Kidney glomerular epithelial cell (primary cell): ENCODE measurements at regions not wholly inside any gene's neighbourhood (a gene's known extent, or its start where the extent isn't known, plus 50 kb on each side); places are given as distances from the start of the nearest gene placed in this dataset.

Experiments
- DNase-seq: peaks from one replicate; lab custom pipeline; 2025; lab: John Stamatoyannopoulos, UW

DNA sequence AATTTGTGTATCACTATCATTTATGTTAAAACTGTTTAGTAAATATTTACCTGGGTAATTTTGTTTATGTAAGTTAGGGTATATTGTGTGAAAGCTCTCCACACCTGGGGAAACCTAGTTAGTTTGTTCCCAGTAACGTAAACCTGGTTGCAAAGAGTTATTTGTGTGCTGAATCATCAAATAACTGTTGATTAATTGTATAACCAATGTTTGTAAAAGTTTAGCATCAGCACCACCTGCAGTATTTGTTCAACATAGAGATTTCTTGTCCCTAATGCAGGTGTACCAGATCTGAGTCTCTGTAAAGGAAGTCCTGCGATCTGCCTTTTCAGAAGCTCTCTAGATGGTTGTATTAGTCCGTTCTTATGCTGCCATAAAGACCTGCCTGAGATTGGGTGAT lies 440.4 kb downstream of the COL12A1 start:
- no peak for DNase-seq

DNA sequence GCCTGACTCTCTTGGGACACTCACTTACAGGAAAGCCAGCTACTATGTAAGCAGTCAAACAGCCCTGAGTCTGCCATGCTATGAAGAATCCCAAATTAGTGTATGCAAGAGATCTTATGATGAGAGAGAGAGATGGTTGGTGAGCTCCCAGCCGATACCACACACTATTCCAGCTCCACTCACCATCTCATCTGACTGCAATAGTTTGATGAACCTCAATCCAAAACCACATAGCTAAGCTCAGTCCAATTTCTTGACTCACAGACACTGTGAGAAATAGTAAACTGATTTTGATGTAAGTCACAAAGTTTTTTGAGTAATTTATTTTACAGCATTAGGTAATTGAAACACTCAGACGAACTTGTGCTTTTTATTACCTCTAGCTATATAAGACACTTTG lies 441.4 kb downstream of the COL12A1 start:
- no peak for DNase-seq

DNA sequence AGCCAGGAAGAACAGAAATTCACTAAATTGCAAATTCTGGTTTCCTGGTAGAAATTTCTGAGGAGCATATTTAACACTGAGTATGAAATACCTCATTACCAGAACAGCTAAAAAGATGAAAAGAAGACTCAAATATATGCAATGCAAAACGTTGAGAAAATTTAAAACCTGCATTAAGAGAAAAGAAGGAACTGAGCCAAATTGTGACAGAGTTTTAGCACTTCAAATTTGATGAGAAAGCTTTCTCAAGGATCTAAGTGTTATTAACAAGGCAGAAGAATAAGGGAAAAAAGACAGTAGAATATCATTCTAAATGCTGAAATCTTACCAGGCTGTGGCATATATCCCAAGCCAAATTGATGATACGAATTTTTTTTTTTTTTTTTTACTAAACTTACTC lies 443.0 kb downstream of the COL12A1 start:
- DNase-seq, result no peak

DNA sequence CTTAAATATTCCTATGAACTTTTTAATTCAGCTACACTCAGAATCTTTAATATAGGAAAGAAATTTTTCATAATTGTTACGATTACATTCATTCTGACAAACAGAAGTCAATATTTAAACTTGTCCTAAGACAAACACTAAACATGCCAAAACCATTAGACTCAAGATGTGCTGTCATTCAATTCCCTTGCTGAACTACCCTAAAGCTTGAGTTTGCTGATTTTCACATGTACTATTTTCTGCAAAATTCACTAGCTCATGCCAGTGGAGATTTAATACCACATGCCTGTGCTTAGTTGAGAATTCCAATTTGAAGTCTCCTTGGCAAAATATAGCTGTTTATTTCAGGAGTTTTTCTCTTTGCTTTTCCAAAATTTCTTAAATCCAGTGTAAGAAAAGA lies 448.0 kb downstream of the COL12A1 start:
- no peak for DNase-seq

DNA sequence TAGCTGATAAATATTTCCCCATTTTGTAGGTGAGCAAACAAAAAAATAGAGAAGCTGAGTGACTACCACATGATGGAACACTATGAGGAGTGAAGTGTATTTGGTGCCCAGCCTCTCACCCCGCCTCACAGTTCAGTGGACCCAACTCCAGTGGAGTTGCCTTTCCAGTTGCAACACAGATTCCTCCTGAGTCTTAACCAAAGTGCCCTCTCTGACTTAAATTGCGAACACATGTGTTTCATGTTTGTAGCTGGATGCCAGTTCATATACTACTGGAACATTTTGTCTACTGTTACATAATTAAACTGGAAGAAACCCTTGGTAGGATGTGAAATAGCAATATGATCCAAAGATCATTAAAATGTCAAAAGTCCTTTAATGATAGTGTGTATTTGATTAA lies 448.9 kb downstream of the COL12A1 start:
- no peak for DNase-seq

DNA sequence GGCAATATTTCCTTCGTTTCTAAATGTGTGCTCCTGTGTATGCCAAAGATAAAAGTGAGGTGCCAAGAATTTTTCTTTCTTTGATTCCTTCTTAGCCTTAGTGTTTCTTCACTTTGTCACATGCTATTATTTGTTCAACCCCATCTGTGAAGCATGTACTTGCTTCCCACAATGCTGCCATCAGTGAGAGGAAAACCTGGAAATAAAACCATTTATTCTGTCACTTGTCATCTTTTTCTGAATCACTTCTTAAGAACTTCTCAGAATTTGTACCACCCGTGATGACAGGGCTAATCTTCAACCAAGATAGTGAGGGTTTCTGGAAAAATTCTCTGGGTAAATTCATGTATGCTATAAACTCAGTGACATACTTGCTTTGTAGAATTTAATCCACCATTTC lies 450.1 kb downstream of the COL12A1 start:
- no peak for DNase-seq

DNA sequence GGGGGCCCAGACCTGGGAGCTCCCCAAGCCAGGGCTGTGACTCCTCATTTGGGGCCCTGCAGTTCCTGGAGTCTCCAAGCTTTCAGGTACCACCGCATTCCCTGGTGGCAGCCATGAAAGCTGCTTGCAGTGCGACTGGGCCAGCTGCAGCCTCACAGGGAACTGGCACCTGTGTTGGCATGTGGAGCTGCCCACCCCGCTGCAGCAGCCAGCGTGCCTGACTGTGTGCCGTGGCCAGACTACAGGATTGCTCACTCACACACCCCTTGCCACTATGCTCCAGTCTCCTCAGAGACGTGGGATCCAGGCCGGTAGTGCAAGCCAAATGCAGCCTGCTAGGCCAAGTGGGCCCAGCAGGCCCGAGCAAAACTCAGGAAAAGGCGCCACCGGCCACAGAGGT lies 450.7 kb downstream of the COL12A1 start:
- no peak for DNase-seq

DNA sequence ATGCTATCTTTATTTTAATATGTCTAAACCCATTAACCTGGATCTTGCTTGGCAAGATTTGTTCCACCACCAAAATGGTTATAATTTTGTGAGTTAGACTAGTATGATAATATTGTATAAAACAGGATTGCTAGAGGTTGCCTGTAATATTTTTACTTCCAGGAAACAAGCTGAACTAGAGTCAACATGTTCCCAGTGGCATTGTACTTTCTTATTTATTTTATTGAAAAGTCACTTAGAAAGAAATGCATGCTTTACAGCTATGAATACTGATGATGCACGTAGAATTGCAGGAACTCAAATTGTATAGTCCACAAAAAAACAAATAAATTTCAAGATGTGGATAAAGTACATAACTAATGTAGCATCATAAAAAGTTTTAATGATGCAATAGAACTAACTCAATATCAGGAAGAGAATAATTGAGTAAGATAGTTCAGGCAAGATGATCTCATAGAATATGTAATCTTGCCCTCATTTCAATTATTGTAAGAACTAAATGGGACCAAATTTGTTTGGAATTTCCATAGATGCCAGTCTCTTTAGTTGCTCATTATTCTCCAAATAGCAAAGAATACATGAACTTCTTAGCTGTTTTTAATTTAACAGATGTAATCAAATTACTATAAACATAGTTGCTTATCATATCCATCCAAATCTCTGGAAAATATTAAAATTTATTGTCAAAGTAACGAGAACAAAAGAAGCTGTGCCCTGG lies 451.8 kb downstream of the COL12A1 start:
- DNase-seq, result no peak

DNA sequence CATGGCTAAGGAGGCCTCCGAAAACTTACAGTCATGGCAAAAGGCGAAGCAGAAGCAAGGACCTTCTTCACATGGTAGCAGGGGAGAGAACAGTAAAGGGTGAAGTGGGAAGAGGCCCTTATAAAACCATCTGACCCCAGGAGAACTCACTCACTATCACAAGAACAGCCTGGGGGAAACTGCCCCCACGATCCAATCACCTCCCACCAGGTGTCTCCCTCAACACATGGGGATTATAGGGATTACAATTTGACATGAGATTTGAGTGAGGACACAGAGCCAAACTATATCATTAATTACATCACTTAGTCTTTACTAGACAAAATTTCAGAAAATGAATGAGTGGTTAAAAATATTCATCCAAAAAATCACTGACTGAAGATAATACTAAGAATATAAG lies 453.6 kb downstream of the COL12A1 start:
- no peak for DNase-seq

DNA sequence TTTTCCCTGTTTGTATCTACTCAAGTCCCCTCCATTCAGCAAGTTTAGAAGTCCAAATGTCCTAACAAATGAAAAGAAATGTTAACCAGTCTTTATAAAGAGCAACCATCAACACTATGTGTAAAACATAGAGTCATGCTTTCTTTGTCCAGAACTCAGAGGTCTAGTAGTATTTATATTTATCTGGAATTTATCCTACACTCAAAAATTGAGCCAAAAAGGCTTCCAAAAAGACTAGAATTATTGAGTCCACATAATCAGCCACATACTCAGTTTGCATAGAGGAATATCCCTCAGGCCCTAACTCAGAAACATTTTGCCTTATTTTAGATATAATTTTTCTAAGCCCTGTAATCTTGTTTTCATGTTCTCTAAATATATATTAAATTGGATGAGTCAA lies 455.0 kb downstream of the COL12A1 start:
- no peak for DNase-seq

DNA sequence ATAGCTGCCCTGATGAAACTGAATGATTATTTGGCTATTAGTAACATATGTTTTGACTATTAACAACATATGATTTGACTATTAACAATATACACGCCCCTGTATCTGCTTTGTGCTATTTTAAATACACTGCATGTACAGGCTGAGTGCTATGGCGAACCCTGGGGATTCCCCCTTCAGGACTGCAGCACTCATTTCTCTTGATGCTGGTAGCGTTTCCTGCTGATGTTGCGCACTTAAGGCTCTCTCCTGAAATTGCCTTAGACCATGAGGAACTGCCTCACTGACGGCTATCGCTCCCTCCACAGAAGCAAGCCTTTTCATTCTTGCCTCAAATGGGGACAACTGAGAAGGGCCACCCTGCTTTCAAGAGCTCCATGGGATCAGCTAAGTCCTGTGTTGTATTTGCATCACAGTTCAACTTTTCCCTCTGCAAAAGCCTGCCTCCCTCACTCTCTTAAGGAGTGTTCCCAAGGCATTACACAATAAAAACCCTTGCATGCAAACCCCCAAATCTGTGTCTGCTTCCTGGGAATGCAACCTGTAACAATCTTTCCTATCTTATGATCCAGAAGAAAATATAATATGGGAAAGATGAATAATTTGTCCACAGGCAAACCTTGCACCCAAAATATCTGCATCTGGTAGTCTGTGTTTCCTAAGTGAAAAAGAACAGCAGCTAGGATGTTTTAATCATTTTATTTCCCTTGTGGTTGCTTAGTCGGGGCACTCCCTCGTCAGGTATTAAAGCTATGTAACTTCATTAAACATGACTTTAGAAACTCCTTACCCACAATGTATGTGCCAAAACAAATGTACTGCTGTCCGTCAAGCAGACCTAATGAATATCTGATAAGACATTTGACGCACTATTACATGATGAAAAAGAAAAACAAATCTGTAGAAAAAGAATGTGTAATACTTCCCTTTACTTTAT lies 456.4 kb downstream of the COL12A1 start:
- no peak for DNase-seq

DNA sequence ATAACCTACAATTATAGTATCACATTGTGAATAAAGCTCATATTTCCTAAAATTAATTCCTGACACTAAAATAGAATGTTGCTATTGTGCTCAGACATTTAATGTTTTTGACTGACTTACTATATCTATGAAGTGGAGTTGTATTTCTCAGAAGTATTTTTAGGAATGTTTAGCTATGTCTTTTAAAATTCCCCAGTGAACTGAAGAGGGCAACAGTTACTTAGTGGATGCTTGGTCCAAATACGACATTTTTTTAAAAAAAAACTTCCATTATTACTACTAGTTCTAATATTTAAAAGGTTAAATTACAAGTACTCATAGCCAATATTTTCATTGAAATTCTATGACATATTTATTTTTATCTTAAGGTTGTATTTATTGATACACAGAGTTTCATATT lies 460.2 kb downstream of the COL12A1 start:
- DNase-seq, result no peak

DNA sequence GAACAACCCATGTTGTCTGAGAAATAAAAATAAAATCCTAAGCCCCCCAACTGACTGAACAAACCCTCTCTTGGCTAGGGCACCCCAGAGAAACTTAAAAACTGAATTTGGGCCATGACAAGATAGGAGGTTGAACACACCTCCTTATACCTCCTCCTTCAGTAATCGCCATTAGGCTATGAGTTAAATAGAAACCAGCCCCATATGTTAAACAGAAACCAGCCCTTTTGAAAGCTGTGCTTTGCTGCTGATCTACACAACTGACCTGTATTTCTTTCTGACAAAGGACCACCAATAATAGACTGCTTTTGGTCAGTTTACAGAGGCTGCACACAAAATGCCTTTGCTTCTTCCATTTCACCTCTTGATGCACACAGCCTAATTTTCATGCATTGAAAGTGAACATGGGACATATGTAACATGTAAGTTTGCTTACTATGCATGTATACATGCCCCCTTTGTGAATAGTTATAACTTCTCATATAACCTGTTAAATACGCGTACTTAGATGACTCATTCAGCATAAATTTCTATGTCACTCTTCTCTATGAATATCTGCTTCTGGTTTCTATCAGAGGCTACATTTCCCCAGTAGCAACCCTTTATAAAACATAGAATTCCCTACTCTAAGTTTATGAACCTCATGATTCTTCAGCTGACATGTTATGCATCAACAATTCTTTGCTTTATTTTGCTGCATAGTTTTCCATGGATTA lies 462.9 kb downstream of the COL12A1 start:
- DNase-seq, result no peak

DNA sequence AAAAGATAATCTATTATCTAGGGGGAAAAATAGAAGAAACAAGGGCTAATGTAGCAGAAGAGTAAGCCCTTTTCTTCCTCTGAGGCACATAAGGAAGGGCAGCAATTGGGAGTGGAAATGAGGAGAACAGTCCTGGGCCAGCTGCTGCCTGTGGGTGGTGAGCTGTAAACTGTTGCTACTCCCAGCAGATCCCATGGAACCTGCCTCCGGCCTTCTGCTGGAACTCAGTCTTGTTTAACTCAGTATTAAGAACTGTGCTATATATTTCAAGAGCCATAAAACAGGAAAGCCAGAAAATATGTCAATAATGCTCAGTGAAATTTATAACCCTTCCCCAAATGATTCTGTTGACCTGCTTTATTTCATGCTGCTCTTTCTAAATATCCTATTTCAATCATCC lies 464.2 kb downstream of the COL12A1 start:
- no peak for DNase-seq

DNA sequence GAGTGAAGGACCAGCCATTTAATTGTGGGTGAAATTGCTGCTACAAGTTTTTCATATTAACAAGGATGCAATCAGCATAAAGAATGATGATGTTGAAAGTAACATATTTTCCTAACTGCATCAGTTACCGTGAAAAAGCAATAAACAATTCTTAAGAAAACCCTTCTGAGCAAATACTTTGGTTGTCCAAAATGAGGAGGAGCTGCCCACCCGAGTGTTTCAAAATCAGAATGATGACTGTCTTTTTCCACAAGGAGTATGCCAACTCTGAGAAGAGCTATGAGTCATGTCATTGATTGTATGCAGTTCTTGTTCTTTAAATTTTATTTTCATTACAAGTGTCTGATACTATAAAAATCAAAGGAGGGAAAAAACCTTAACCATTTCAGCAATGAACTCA lies 470.5 kb downstream of the COL12A1 start:
- peak; percentile 46 for DNase-seq

DNA sequence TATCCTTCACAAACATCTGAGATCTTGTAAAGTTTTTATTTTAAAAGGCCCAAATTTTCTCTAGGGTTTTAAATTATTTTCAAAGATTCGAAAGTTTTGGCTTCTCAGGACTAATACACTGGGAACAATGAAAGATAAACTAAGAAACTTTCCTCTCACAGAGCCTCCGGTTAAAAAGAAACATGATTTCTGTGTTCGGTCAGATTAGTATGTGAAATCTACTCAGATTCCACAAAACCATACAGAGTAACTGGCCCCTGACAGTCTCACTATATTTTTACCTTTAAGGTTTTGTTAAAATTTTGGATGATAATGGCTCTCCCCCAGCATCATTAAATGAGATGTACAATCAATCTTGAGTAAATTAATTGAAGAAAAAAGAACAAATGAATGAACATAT lies 471.0 kb downstream of the COL12A1 start:
- DNase-seq, result no peak

DNA sequence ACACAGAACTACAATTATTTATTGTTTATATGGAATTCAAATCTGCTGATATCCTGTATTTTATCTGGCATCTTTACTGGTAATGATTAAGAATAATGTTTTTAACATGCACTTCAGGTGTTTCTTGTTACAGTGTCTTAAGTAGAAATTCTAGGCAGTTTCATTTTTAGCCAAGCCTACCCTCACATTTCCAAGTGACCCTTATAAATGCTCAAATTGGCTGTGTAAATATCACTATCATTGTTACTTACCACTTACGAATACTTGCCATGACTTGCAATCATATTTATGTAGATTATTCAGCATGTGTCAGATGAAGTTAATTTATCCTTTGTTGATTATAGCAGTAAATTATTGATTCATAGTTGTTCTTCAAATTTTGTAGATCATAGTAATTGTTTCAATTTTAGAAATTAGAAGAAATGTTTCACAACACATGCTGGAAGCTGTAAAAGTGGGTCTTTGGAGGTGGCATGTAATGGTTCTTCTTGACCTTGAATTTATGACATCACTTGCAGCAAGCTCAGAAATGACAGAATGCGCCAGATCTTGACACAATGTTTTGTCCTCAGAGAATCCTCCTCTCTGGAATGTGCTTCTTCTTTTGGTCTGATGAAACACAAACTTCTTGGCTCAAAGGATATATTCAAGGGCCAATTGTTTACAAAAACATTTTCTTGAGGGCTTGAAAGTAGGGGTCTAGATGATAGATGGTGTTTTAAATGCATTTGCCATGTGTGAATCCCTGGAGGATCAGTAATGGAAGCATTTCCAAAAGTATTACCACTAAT lies 471.8 kb downstream of the COL12A1 start:
- no peak for DNase-seq

DNA sequence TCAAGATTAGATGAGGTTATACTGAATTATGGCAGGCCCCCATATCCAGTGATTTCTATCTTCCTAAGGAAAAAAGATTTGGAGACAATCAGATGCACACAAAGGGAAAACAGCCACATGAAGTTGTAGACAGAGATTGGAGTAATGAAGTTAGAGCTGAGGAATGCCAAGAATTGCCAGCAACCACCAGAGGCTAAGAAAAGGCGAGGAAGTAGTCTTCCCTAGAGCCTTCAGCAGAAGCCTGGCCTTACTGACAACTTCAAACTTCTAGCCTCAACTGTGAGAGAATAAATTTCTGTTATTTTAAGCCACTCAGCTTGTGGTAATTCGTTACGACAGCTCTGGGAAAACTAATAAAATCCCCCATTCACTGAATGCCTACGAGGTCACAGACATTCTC lies 473.9 kb downstream of the COL12A1 start:
- peak; percentile 4 for DNase-seq

DNA sequence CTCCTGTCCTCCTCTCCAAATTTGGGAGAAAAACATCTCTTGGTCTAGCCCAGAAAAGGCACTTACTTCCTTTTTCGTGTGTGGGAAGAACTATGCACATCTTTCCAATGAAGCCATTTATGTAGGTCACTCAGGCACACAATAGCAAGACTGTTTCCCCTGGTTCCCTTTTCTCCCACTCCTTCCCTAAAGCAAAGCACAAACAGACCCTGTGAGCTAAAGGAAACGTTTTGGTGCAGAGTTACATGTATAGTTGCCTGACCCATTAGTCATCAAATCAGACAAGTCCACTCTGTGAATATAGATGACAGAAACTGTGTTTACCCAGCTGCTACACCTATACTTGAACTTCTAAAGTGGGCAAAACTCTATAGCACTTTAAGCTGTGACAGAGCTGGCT lies 474.6 kb downstream of the COL12A1 start:
- no peak for DNase-seq

DNA sequence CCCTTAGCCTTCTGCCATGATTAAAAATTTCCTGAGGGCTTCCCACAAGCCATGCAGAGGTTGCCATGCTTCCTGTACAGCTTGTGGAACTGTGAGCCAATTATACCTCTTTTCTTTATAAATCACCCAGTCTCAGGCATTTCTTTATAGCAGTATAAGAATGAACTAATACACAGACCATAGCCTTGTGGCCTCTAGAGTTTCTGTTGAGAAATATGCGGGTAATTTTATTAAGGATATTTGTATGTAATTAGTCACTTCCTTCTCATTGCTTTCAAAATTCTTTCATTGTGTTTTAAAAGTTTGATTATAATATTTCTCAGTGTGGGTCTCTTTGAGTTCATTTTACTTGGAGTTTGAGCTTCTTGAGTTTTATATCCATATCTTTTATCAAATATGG lies 484.9 kb downstream of the COL12A1 start:
- no peak for DNase-seq

DNA sequence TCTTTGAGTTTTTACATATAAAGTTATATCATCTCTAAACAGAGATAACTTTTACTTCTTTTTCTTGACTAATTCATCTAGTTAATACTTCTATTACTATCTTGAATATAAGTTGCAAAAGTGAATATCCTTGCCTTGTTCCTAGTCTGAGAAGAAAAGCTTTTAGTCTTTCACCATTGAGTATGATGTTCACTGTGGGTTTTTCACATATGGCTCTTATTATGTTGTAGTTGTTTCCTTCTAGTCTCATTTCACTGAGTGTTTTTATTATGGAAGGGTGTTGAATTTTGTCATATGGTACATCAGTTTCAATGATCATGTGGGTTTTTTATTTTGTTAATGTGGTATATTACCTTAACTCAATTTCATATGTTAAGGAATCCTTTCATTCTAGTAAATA lies 488.3 kb downstream of the COL12A1 start:
- no peak for DNase-seq
